BJ (cell line): ENCODE measurements at regions not wholly inside any gene's neighbourhood (a gene's known extent, or its start where the extent isn't known, plus 50 kb on each side); places are given as distances from the start of the nearest gene placed in this dataset.

Source experiments
- CTCF ChIA-PET: fragments of 350-600 bp; formaldehyde crosslinking; extraction: SDS; loops from one replicate; lab custom pipeline; 2021; ENCODE audit warnings: antibody characterized with exemption, inconsistent platforms; lab: Yijun Ruan, JAX
- POLR2A ChIA-PET: fragments of 300-600 bp; sonication (Branson Sonifier 250); formaldehyde crosslinking; extraction: SDS; loops from one replicate; lab custom pipeline; 2021; ENCODE audit warnings: antibody characterized with exemption; lab: Charles Lee
- DNase-seq: peaks from one replicate; pipeline ENCODE4 v3.0.0-alpha.2; 2011; ENCODE audit warnings: low read depth
- H3K27me3 ChIP-seq: 2 replicates; pipeline ENCODE4 v1.6.0; 2011; ENCODE audit warnings: low read length; ENCODE audit not compliant: control insufficient read depth, insufficient read depth
- H3K36me3 ChIP-seq: 2 replicates; pipeline ENCODE4 v1.5.1; 2011; ENCODE audit warnings: low read length; ENCODE audit not compliant: control insufficient read depth, insufficient read depth
- H3K4me3 ChIP-seq: 2 replicates; pipeline ENCODE4 v1.5.1; 2011; ENCODE audit warnings: low read depth, mild to moderate bottlenecking, control low read depth, low read length
- TF ChIP-seq, protein P1 (sequence below): IDR thresholded peaks from 2 replicates; pipeline ENCODE4 v1.5.1; 2011; ENCODE audit warnings: low read depth, mild to moderate bottlenecking, control low read depth, inconsistent platforms, low read length, moderate library complexity; ENCODE audit not compliant: insufficient read depth

DNA sequence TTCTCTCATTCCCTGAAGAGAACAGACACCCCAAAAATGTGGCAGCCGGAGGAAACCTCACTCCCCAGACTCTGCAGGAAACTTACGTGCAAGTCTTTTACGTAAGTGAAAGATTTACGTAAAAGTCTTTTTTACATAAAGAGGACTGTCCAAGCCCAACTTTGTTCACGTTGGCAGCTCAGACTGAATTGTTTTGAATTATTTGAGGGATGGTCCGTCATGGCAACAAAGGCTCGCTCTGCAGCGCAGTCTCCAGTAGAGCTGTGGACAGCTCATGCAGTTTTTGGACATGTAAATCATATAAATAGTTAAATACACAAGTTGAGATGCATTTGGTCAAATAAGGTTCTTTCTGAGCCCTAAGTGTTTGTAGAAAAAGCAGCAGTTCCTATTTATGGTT is 394.8 kb downstream of the QKI start:
- ChIA-PET CTCF (no interaction called here), POLR2A (no interaction called here)
- TF ChIP-seq, protein P1, sequence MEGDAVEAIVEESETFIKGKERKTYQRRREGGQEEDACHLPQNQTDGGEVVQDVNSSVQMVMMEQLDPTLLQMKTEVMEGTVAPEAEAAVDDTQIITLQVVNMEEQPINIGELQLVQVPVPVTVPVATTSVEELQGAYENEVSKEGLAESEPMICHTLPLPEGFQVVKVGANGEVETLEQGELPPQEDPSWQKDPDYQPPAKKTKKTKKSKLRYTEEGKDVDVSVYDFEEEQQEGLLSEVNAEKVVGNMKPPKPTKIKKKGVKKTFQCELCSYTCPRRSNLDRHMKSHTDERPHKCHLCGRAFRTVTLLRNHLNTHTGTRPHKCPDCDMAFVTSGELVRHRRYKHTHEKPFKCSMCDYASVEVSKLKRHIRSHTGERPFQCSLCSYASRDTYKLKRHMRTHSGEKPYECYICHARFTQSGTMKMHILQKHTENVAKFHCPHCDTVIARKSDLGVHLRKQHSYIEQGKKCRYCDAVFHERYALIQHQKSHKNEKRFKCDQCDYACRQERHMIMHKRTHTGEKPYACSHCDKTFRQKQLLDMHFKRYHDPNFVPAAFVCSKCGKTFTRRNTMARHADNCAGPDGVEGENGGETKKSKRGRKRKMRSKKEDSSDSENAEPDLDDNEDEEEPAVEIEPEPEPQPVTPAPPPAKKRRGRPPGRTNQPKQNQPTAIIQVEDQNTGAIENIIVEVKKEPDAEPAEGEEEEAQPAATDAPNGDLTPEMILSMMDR, result no peak
- no peak overlapping the region for H3K4me3 ChIP-seq
- H3K36me3 ChIP-seq, result no peaks in the 10 kb centered on the region
- no peak for DNase-seq
- H3K27me3 ChIP-seq, result no peaks in the 10 kb centered on the region

DNA sequence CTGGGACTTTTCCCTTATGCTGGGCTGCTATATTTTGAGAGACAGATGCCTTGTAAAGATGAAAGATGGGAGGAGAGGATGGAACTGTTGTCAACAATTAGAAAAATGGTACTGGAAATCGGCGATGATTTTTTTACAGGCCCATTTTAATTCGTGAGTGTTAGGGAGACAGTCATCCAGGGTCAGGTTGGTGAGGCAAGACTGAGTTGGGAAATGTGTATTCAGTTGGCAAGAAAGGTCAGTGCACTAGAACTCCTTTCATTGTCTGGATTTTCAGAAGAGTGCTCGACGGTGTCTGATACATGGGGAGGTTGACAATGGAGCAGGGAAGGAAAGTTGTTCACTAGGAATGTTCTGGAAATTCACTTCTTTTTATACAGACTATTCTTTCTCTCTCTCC is 394.4 kb downstream of the QKI start:
- no peaks in the 10 kb centered on the region for H3K27me3 ChIP-seq
- ChIA-PET CTCF (no interaction called here), POLR2A (no interaction called here)
- no peak for DNase-seq
- H3K36me3 ChIP-seq, result no peaks in the 10 kb centered on the region
- TF ChIP-seq, protein P1, result no peak
- H3K4me3 ChIP-seq, result no peak overlapping the region

DNA sequence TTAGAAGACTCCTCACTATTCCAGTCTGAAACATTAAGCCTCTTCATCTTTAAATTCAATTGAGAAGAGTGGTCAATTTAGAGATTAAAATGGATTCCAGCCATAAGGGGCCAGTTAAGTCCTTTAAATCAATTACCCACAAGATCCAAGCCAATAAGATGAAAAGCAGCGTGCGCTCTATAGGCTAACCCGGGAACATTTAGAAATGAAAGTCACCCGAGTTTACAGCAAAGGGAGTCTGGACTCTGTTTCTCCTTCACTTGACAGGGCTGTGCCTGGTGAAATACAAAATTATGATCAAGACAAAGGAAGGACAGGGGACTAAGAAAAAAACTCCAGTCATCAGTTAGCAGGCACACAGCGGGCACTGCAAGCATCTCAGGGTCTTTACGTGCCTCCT is 393.7 kb downstream of the QKI start:
- no peak for DNase-seq
- CTCF ChIA-PET, result no interaction called here
- POLR2A ChIA-PET, result no interaction called here
- no peaks in the 10 kb centered on the region for H3K36me3 ChIP-seq
- H3K4me3 ChIP-seq, result no peak overlapping the region
- TF ChIP-seq, protein P1, result no peak
- H3K27me3 ChIP-seq, result no peaks in the 10 kb centered on the region

DNA sequence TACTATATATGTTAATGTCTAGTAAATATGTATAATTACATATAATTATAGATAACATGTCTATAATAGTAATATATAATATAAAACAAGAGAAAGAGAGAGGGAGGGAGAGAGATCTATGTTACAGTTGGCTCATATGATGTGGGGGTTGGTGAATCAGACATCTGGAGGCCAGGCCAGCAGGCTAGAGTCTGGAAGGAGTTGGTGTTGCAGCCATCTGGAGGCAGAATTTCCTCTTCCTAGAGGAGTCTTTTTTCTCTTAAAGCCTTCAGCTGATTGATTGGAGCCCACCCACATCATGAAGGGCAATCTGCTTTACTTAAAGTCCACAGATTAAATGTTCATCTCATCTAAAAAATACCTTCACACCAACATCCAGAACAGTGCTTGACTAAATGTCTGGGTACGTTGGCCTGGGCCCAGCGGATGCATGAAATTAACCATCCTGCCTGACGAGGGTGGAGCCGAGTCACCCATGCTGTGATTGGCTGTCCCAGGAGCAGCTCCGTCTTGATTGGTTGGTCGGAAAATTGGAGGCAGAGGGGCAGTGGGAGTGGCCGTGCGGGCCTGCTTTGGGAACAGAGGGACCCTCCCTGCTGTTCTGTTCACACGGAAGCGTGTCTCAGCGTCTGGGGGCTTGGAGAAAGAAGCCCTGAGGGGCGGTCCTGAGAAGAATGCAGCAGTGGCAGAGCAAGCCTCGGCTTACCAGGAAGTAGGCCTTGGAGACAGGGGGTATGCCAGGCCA is 392.4 kb downstream of the QKI start:
- no peak overlapping the region for H3K4me3 ChIP-seq
- TF ChIP-seq, protein P1, result no peak
- no peaks in the 10 kb centered on the region for H3K36me3 ChIP-seq
- ChIA-PET CTCF (no interaction called here), POLR2A (no interaction called here)
- DNase-seq, result no peak
- no peaks in the 10 kb centered on the region for H3K27me3 ChIP-seq

DNA sequence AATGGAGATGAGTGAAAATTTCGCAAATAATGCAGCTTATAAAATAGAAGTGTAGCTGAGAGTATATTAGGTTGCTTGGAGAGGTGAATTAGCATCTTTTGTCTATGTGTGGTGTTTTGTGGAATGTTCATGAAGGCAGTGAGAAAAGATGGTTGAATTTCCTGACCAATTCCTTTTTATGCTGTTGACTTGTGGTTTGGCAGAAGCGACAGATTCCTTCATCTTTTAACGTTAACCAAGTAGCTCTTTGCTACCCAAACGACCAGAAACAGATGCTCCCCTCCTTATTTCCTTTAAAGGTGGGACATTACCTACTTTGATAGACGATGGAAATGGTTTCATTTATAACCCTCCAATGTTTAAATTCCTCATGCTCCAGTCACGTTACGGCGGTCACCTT is 390.5 kb downstream of the QKI start:
- ChIA-PET CTCF (interaction anchor here (1.7 kb wide), 1 partner anchor 10 kb away, joined by 4 read pairs; no protein-coding TSS in a partner anchor), POLR2A (no interaction called here)
- H3K36me3 ChIP-seq, result no peaks in the 10 kb centered on the region
- H3K4me3 ChIP-seq, result no peak overlapping the region
- H3K27me3 ChIP-seq, result no peaks in the 10 kb centered on the region
- TF ChIP-seq, protein P1, result no peak
- no peak for DNase-seq
